Mesodermal cell (in vitro differentiated cells): ENCODE measurements at regions not wholly inside any gene's neighbourhood (a gene's known extent, or its start where the extent isn't known, plus 50 kb on each side); places are given as distances from the start of the nearest gene placed in this dataset.
"Not testable (repeated sequence)": the region's sequence is repeated elsewhere in the genome, so short reads cannot be mapped to it uniquely, and the experiment has no call there.

ENCODE experiments used
- H3K27ac ChIP-seq: 2 replicates; pipeline ENCODE4 v1.7.0; 2013; ENCODE audit warnings: mild to moderate bottlenecking, low read depth, low read length, moderate library complexity; ENCODE audit not compliant: severe bottlenecking
- H3K36me3 ChIP-seq: 2 replicates; pipeline ENCODE4 v1.7.1; 2013; ENCODE audit warnings: mild to moderate bottlenecking, low read length, moderate library complexity; ENCODE audit not compliant: control insufficient read depth, insufficient read depth
- H3K4me1 ChIP-seq: one replicate; pipeline ENCODE4 v1.7.1; 2013; ENCODE audit warnings: mild to moderate bottlenecking, low read length; ENCODE audit not compliant: insufficient read depth, control insufficient read depth, poor library complexity, severe bottlenecking
- H3K4me3 ChIP-seq: 2 replicates; pipeline ENCODE4 v1.7.0; 2013; ENCODE audit warnings: low read length, control low read depth, mild to moderate bottlenecking; ENCODE audit not compliant: insufficient read depth, poor library complexity, severe bottlenecking; ENCODE audit errors: extremely low read depth
- H3K9me3 ChIP-seq: 2 replicates; pipeline ENCODE4 v1.7.1; 2013; ENCODE audit warnings: mild to moderate bottlenecking, low read length, moderate library complexity; ENCODE audit not compliant: control insufficient read depth
- WGBS, 2 experiments: methylation state at CpG; one replicate each; pipeline ENCODE4 v1.1.5; 2013; ENCODE audit warnings: missing lambda C conversion rate in 2 of 2; ENCODE audit not compliant: insufficient coverage in 2 of 2; 5-methylcytosine and 5-hydroxymethylcytosine counted together

DNA sequence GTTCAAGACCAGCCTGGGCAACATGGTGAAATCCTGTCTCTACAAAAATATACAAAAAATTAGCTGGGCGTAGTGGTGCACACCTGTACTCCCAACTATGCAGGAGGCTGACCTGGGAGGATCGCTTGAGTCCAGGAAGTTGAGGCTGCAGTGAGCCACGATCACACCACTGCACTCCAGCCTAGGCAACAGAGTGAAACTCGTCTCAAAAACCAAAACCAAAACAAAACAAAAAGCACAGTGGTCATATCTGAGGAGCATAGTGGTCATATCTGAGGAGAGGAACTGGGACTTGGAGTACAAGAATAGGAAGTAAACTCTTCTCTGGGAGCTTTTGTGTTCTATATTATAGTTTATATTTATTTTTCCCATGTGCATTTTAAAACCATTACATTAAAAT lies 275.3 kb upstream of the NOTCH2NLA start:
- not testable (repeated sequence) for H3K4me1 ChIP-seq, H3K9me3 ChIP-seq, H3K4me3 ChIP-seq, H3K36me3 ChIP-seq, H3K27ac ChIP-seq
- no CpG with 5 or more reads among the region's 4 CpGs for WGBS, 2 experiments

DNA sequence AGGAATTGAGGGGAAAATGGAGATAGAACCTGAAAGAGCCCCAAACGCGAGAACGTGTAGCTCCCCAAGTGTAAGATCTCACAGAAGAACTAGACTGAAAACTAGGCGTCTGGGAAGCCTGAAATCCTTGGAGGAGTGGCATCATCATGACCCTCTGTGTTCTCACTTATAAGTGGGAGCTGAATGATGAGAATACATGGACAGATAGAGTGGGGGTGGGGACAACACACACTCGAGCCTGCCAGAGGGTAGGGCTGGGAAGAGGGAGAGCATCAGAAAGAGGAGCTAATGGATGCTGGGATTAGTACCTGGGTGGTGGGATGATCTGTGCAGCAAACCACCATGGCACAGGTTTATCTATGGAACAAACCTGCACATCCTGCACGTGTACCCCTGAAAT lies 258.7 kb upstream of the NOTCH2NLA start:
- not testable (repeated sequence) for H3K9me3 ChIP-seq, H3K36me3 ChIP-seq, H3K4me3 ChIP-seq, H3K4me1 ChIP-seq, H3K27ac ChIP-seq
- no CpG with 5 or more reads among the region's 6 CpGs for WGBS, 2 experiments

DNA sequence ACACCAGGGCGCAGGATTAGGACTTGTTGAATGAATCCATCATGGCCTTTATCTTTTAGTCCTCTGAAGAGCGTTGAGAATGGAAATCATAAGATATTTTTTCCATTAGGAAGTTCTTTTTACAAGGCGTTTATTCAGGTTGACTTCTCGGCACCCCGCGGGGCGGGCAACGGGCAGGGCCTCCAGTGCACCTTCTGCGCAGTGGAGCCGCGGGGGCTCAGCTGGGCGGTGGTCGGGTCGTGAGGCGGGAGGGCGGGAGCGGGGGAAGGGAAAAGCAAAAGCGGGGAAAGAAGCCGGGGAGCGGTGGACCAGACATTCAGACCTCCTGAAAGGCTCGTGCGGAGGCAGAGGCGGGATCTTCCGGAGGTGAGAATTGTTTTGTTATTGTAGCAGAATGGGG lies 258.3 kb upstream of the NOTCH2NLA start:
- H3K27ac ChIP-seq: not testable (repeated sequence)

DNA sequence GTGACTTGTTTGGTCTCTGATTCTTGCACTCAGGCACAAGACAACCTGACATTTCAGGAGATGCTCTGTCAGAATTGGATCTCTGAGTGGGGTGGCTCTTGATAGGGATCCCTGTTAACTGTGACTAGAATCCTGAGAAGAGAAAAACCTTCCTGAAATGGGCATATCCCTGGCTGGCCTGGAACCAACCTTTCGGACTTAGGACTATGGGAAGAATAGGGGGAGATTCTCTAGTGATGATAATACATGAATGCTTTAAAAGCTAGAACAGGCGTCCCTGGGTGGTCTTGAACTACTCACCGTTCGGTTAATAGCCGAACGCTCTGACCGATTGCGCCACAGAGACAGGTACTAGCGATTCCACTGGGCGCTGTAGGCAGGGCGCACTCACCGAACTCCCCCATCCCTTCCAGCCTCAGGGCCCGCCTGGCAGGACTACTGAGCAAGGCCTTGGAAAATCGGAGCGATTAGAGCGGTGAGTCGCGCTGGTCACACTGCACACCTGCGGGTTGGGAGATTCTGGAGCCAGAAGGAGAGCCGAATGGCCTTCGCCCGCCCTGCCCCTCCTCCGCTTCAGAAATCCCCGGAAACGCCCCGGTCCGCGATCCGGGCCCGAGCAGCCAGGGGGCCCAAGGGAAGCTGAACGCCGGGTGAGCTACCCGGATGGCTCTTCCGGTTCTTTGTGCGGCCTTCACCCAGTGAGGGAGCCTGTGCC lies 257.6 kb upstream of the NOTCH2NLA start:
- H3K27ac ChIP-seq, H3K9me3 ChIP-seq, H3K36me3 ChIP-seq, H3K4me1 ChIP-seq, H3K4me3 ChIP-seq: not testable (repeated sequence)
- 90 to 96% methylated on average over 4 to 6 of the region's 35 CpGs for WGBS, 2 experiments

More for the DNA sequence above, 258.3 kb upstream of the NOTCH2NLA start:
- H3K4me3 ChIP-seq, H3K9me3 ChIP-seq, H3K36me3 ChIP-seq, H3K4me1 ChIP-seq: not testable (repeated sequence)
- WGBS, 2 experiments: no CpG with 5 or more reads among the region's 24 CpGs

DNA sequence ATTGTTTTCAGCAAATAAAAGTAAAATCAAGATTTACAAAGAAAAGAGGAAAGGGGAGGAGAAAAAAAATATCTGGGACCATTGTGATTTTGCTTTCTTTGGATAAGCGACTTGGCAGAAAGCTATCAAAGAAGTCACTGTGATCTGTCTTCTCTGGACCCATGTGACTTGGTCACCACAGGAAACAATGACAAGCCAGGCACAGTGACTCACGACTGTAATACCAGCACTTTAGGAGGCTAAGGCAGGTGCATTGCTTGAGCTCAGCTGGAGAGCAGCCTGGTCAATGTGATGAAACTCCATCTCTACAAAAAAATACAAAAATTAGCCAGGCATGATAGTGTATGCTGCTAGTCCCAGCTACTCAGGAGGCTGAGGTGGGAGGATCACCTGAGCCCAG lies 255.4 kb upstream of the NOTCH2NLA start:
- H3K4me3 ChIP-seq, H3K27ac ChIP-seq, H3K36me3 ChIP-seq, H3K9me3 ChIP-seq, H3K4me1 ChIP-seq: not testable (repeated sequence)
- no CpG with 5 or more reads among the region's 2 CpGs for WGBS, 2 experiments

DNA sequence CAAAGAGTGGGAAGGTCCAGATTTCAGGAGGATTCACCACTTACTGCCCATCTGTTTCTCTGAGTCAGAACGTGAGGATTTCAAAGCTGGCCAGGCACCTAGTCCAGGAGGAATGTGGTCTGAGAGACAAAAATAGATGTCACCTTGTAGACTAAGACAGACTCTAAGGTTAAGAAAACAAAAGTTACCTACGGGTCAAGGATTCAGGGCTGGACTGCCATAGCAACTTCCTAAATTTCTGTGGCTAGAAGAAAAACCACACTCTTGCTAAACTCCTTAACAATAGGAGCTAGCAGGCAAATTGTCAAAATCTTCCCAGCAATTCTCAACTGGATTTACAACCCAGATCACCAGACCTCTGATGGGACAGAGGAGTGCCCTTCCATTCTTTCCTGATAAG lies 250.4 kb upstream of the NOTCH2NLA start:
- not testable (repeated sequence) for H3K4me3 ChIP-seq, H3K27ac ChIP-seq, H3K4me1 ChIP-seq, H3K36me3 ChIP-seq, H3K9me3 ChIP-seq
- no CpG with 5 or more reads among the region's 2 CpGs for WGBS, 2 experiments

DNA sequence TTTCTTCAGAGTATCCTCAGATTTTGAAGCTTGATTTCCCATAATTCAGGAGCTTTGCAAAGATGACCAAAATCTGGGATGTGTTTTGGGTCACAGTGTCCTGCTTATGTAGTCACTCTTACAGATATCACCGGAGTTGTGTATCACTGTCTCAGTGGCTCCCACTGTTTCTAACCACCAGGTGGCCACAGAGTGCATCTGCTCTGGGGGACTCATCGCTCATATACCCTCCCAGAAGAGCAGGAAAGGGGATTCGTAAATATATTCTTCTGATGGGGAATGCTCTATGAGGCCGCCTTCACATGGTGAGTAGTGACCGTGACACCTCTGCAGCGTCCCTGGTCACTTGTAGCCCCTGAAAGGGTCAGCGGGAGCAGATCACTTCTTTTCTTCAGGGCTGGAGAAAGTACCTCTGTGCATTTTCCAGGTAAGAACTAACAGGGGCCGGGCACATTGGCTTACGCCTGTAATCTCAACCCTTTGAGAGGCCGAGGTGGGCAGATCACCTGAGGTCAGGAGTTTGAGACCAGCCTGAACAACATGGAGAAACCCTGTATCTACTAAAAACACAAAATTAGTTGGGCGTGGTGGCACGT lies 249.4 kb upstream of the NOTCH2NLA start:
- not testable (repeated sequence) for H3K36me3 ChIP-seq, H3K9me3 ChIP-seq, H3K4me3 ChIP-seq, H3K4me1 ChIP-seq, H3K27ac ChIP-seq
- 72 to 76% methylated on average over 6 to 7 of the region's 12 CpGs for WGBS, 2 experiments

DNA sequence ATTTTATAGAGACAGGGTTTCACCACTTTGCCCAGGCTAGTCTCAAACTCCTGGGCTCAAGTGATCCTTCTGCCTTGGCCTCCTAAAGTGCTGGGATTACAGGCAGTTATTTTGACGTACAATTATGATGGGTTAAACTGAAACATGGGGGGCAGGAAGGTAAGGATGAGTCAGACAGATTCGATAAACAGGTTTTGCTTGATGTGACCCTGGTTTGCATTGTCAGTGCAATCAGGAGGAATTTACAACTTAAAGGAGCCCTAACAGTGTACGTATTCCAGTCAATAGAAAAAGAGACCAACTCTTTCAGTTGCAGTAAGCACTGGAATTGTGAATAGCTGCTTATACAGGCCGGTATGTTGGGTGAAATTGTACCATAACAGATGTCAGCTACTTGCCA lies 246.3 kb upstream of the NOTCH2NLA start:
- H3K9me3 ChIP-seq, H3K4me3 ChIP-seq, H3K4me1 ChIP-seq, H3K36me3 ChIP-seq, H3K27ac ChIP-seq: not testable (repeated sequence)
- 82 to 89% methylated on average over 3 of the region's 4 CpGs for WGBS, 2 experiments

DNA sequence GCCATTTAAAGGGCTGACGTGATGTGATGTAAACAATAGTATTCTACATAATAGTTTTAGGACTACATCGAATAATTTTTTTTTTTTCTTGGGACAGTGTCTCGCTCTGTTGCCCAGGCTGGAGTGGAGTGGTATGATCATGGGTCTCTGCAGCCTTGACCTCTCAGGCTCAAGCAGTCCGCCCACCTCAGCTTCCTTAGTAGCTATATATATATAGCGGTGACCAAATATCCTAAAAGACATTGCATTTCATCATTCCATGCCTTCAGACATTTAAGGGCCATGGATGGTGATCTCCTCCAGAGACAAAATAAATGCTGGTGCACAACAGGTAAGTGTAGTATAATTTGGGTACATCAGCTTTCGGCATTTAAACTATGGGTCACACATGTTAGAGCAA lies 245.4 kb upstream of the NOTCH2NLA start:
- H3K4me1 ChIP-seq, H3K4me3 ChIP-seq, H3K36me3 ChIP-seq, H3K9me3 ChIP-seq, H3K27ac ChIP-seq: not testable (repeated sequence)
- WGBS, 2 experiments: 83% methylated on average over 1 of the region's 6 CpGs; no CpG with 5 or more reads in 1 of the 2 experiments

DNA sequence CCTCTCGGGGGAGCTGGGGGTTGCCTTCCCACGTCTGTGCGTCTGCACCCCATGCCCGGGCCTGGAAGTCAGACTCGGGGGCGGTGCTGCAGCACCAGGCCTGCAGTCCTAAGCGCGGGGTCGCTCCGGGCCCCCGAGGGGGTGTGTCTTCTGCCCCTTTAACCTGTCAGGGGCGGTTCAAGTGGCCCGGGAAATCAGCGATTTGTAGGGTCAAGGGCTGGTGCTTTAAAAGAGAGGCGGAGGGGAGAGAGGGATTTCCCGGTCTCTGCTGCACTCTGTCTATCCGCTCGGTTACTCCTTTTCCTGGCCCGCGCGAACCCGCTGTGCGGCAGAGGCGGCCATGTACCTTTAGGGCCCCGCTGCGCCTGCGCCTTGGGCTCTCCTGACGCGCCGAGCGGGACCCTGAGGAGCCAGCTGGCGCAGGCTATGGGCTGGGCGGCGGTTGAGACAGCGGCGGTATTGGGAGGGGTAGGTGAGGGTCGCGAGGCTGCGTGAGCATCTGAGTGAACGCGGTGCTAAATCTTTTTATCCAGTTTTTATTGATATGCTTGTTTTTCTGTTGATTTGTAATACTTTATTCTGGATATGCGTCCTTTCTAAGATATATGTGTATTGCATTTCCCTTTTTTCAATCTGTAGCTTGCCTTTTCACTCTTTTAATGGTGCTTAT lies 243.5 kb upstream of the NOTCH2NLA start:
- not testable (repeated sequence) for H3K9me3 ChIP-seq, H3K36me3 ChIP-seq, H3K4me1 ChIP-seq, H3K27ac ChIP-seq
- H3K4me3 ChIP-seq: peak overlapping the region; percentile 22
- no CpG with 5 or more reads among the region's 42 CpGs for WGBS, 2 experiments

DNA sequence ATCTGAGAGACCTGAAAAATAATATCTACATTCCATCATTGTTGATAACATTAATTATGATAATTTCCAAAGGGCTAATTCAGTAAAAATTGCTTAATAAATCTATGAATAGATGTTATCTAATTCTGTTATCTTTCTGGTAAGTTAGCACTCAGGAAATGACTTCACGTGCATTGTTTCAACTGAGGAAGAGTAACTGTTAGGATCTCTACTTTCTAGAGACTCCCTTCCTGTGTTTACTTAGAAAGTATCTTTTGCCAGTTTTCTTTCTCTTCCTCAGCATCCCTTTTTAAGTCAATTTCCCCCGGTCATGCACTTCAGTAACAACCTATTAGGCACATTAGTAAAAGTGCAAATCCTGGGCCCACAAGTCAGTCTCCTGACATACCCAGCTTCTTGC lies 231.1 kb upstream of the NOTCH2NLA start:
- not testable (repeated sequence) for H3K27ac ChIP-seq, H3K36me3 ChIP-seq, H3K4me1 ChIP-seq, H3K4me3 ChIP-seq, H3K9me3 ChIP-seq
- no CpG with 5 or more reads among the region's 2 CpGs for WGBS, 2 experiments
